GM18508 (cell line): ENCODE measurements at regions not wholly inside any gene's neighbourhood (a gene's known extent, or its start where the extent isn't known, plus 50 kb on each side); places are given as distances from the start of the nearest gene placed in this dataset.

ENCODE experiments used
- ATAC-seq: cut with Tn5 transposase; IDR thresholded peaks from one replicate; pipeline ENCODE4 v1.9.1; 2021; ENCODE audit warnings: moderate number of reproducible peaks; ENCODE audit not compliant: insufficient read depth, unreplicated experiment

GRCh38 chr14:31992011-31992447 is 85.1 kb upstream of the ARHGAP5 start:
- no peak for ATAC-seq

GRCh38 chr14:31993521-31993951 is 83.6 kb upstream of the ARHGAP5 start:
- ATAC-seq, result no peak

- no peak for ATAC-seq
Observed at GRCh38 chr14:31994391-31995033, 82.6 kb upstream of the ARHGAP5 start.

- no peak for ATAC-seq
Observed at GRCh38 chr14:32003585-32003984, 73.5 kb upstream of the ARHGAP5 start.

- no peak for ATAC-seq
Observed at GRCh38 chr14:32004300-32004699, 72.8 kb upstream of the ARHGAP5 start.

GRCh38 chr14:32005628-32006027 is 71.5 kb upstream of the ARHGAP5 start:
- no peak for ATAC-seq

GRCh38 chr14:32006263-32007110 is 70.6 kb upstream of the ARHGAP5 start:
- no peak for ATAC-seq

- ATAC-seq, result no peak
Observed at GRCh38 chr14:32007755-32008362, 69.2 kb upstream of the ARHGAP5 start.

- ATAC-seq, result no peak
Observed at GRCh38 chr14:32008602-32009193, 68.4 kb upstream of the ARHGAP5 start.

GRCh38 chr14:32009221-32009975 is 67.7 kb upstream of the ARHGAP5 start:
- ATAC-seq, result no peak

GRCh38 chr14:32009976-32010581 is 67.0 kb upstream of the ARHGAP5 start:
- ATAC-seq, result no peak

- no peak for ATAC-seq
Observed at GRCh38 chr14:32010604-32011125, 66.4 kb upstream of the ARHGAP5 start.

- ATAC-seq, result no peak
Observed at GRCh38 chr14:32011225-32011624, 65.9 kb upstream of the ARHGAP5 start.

GRCh38 chr14:32012062-32012461 is 65.0 kb upstream of the ARHGAP5 start:
- ATAC-seq, result no peak

- ATAC-seq, result no peak
Observed at GRCh38 chr14:32012571-32012970, 64.5 kb upstream of the ARHGAP5 start.

GRCh38 chr14:32013083-32013482 is 64.0 kb upstream of the ARHGAP5 start:
- ATAC-seq, result no peak

GRCh38 chr14:32014057-32014456 is 63.0 kb upstream of the ARHGAP5 start:
- no peak for ATAC-seq

- no peak for ATAC-seq
Observed at GRCh38 chr14:32014498-32014897, 62.6 kb upstream of the ARHGAP5 start.

- no peak for ATAC-seq
Observed at GRCh38 chr14:32015166-32015565, 61.9 kb upstream of the ARHGAP5 start.

GRCh38 chr14:32017587-32017986 is 59.5 kb upstream of the ARHGAP5 start:
- no peak for ATAC-seq
